Fibroblast of lung (primary cell): ENCODE measurements at regions not wholly inside any gene's neighbourhood (a gene's known extent, or its start where the extent isn't known, plus 50 kb on each side); places are given as distances from the start of the nearest gene placed in this dataset.
"Not testable (repeated sequence)": the region's sequence is repeated elsewhere in the genome, so short reads cannot be mapped to it uniquely, and the experiment has no call there.

Source experiments
- DNase-seq, 2 donors: peaks; one replicate each; pipeline versions ENCODE4 v3.0.0 to v3.0.0-alpha.2; 2010; ENCODE audit warnings: low read depth in 2 of 2
- H2AFZ ChIP-seq: 2 replicates; pipeline ENCODE4 v1.5.1; 2012; ENCODE audit warnings: low read length, control low read depth, inconsistent platforms
- H3K27ac ChIP-seq: 2 replicates; pipeline ENCODE4 v1.5.1; 2011; ENCODE audit warnings: low read length, control low read depth; ENCODE audit not compliant: insufficient read depth
- H3K27me3 ChIP-seq: 2 replicates; pipeline ENCODE4 v1.5.1; 2011; ENCODE audit warnings: mild to moderate bottlenecking, low read length; ENCODE audit not compliant: control insufficient read depth, insufficient read depth
- H3K36me3 ChIP-seq: 2 replicates; pipeline ENCODE4 v1.5.1; 2011; ENCODE audit warnings: low read length; ENCODE audit not compliant: control insufficient read depth, insufficient read depth
- H3K4me1 ChIP-seq: 2 replicates; pipeline ENCODE4 v1.5.1; 2011; ENCODE audit warnings: low read length; ENCODE audit not compliant: control insufficient read depth, insufficient read depth; ENCODE audit errors: extremely low read depth
- H3K4me2 ChIP-seq: 2 replicates; pipeline ENCODE4 v1.5.1; 2011; ENCODE audit warnings: low read length, control low read depth; ENCODE audit not compliant: insufficient read depth; ENCODE audit errors: extremely low read depth
- H3K4me3 ChIP-seq, 4 experiments: fragments of 200-600 bp in 1 of 4; sonication (generic) in 1 of 4; replicated peaks in 1 of 4; 2 replicates each; pipeline ENCODE4 v1.5.1; 2011 to 2016; ENCODE audit warnings: low read length in 4 of 4, low read depth in 3 of 4, mild to moderate bottlenecking in 3 of 4, control low read depth in 2 of 4, inconsistent platforms in 1 of 4, mixed read lengths in 1 of 4; ENCODE audit not compliant: insufficient read depth in 1 of 4; ENCODE audit errors: control extremely low read depth in 1 of 4
- H3K79me2 ChIP-seq: 2 replicates; pipeline ENCODE4 v1.5.1; 2012; ENCODE audit warnings: mild to moderate bottlenecking, low read length, inconsistent platforms; ENCODE audit not compliant: control insufficient read depth, insufficient read depth
- H3K9ac ChIP-seq: 2 replicates; pipeline ENCODE4 v1.5.1; 2011; ENCODE audit warnings: mild to moderate bottlenecking, low read length, control low read depth; ENCODE audit not compliant: insufficient read depth
- H3K9me3 ChIP-seq: 2 replicates; pipeline ENCODE4 v1.5.1; 2012; ENCODE audit warnings: low read depth, low read length; ENCODE audit not compliant: control insufficient read depth, insufficient read depth
- H4K20me1 ChIP-seq: 2 replicates; pipeline ENCODE4 v1.5.1; 2011; ENCODE audit warnings: low read length; ENCODE audit not compliant: control insufficient read depth, insufficient read depth; ENCODE audit errors: extremely low read depth
- CTCF ChIP-seq, 2 donors: IDR thresholded peaks in 1 of 2; conservative IDR thresholded peaks in 1 of 2; 1 replicate in 1 of 2; 2 replicates in 1 of 2; pipeline ENCODE4 v1.5.1; 2011 to 2012; ENCODE audit warnings: low read length in 2 of 2, control low read depth in 1 of 2, inconsistent platforms in 1 of 2, low read depth in 1 of 2, mild to moderate bottlenecking in 1 of 2
- EZH2 ChIP-seq: IDR thresholded peaks from 2 replicates; pipeline ENCODE4 v1.5.1; 2012; ENCODE audit warnings: low read length, control low read depth, mild to moderate bottlenecking; ENCODE audit errors: missing control alignments

- Histone ChIP-seq H3K27me3 (no peaks in the 10 kb centered on the region), H3K9ac (no peak overlapping the region), H3K4me1 (no peaks in the 10 kb centered on the region), H3K9me3 (no peaks in the 10 kb centered on the region), H3K4me3 (no peak overlapping the region), H3K79me2 (no peaks in the 10 kb centered on the region), H4K20me1 (no peaks in the 10 kb centered on the region), H3K27ac (no peak overlapping the region), H3K36me3 (no peaks in the 10 kb centered on the region), H2AFZ (no peak overlapping the region), H3K4me2 (no peak overlapping the region)
- DNase-seq: no peak
- TF ChIP-seq EZH2 (no peak), CTCF (conservative IDR thresholded peaks at IDR 0.05 in 1 of 2, IDR thresholded peaks at IDR 0.05 in 1 of 2; ENCODE audit: low read depth in 1 of 2, low read length in 2 of 2) (no peak)
These were observed 152.3 kb downstream of the LRRN1 start for GRCh38 chr3:3951501-3951900.

- H3K4me1 ChIP-seq, H3K4me3 ChIP-seq, H3K79me2 ChIP-seq, DNase-seq, H2AFZ ChIP-seq, H3K4me2 ChIP-seq, H3K27ac ChIP-seq, H4K20me1 ChIP-seq, H3K27me3 ChIP-seq, H3K9me3 ChIP-seq, H3K36me3 ChIP-seq, H3K9ac ChIP-seq: not testable (repeated sequence)
These were observed 163.6 kb downstream of the LRRN1 start for GRCh38 chr3:3962867-3963266.

DNA sequence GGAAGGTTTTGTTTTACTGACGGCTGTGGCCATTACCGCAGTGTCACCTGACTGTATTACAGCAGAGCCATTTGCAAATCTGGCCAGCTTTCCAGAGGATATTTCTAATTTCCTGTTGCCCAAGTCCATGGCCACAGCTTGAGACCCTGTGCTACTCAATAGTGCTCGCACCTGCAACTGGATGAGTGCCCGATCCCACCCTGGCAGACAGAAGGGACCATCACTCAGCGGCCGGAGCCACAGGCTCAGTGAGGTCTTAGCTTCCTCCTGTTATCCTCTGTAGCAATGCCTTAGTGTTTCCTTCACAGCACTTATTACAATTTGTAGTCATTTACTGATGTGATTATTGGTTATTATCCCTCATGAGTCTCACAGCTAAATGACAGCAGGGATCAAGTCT, 184.8 kb downstream of the LRRN1 start:
- H3K27me3 ChIP-seq: no peaks in the 10 kb centered on the region
- H3K36me3 ChIP-seq: no peaks in the 10 kb centered on the region
- H3K9me3 ChIP-seq: no peaks in the 10 kb centered on the region
- no peaks in the 10 kb centered on the region for H3K4me1 ChIP-seq
- H3K4me3 ChIP-seq: no peak overlapping the region
- no peak overlapping the region for H3K27ac ChIP-seq
- no peak overlapping the region for H3K9ac ChIP-seq
- no peak overlapping the region for H3K4me2 ChIP-seq
- no peak overlapping the region for H2AFZ ChIP-seq
- TF ChIP-seq CTCF (conservative IDR thresholded peaks at IDR 0.05 in 1 of 2, IDR thresholded peaks at IDR 0.05 in 1 of 2; ENCODE audit: low read depth in 1 of 2, low read length in 2 of 2) (no peak), EZH2 (no peak)
- H3K79me2 ChIP-seq: no peaks in the 10 kb centered on the region
- DNase-seq: no peak
- H4K20me1 ChIP-seq: no peaks in the 10 kb centered on the region

DNA sequence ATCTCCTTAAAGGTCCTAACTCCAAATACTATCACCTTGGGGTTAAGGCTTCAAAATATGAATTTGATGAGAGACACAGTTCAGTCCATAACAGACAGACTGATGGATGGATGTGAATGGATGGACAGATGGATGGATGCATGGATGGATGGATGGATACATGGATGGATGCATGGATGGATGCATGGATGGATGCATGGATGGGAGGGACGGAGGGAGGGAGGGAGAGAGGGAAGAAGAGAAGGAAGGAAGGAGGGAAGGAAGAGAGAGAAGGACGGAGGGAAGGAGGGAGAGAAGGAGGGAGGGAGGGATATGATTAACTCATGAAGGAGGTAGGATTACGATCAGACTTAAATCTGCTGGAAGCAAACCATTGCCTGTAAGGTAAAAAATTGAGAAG, 192.4 kb downstream of the LRRN1 start:
- Histone ChIP-seq H3K79me2 (no peaks in the 10 kb centered on the region), H4K20me1 (no peaks in the 10 kb centered on the region), H3K9me3 (no peaks in the 10 kb centered on the region), H2AFZ (no peak overlapping the region), H3K27ac (no peak overlapping the region), H3K4me2 (no peak overlapping the region), H3K9ac (no peak overlapping the region), H3K27me3 (no peaks in the 10 kb centered on the region), H3K4me1 (no peaks in the 10 kb centered on the region), H3K4me3 (no peak overlapping the region), H3K36me3 (no peaks in the 10 kb centered on the region)
- TF ChIP-seq EZH2 (no peak), CTCF (conservative IDR thresholded peaks at IDR 0.05 in 1 of 2, IDR thresholded peaks at IDR 0.05 in 1 of 2; ENCODE audit: low read depth in 1 of 2, low read length in 2 of 2) (no peak)
- no peak for DNase-seq
